Fibroblast of peridontal ligament (primary cell): ENCODE measurements at regions not wholly inside any gene's neighbourhood (a gene's known extent, or its start where the extent isn't known, plus 50 kb on each side); places are given as distances from the start of the nearest gene placed in this dataset.
"Not testable (repeated sequence)": the region's sequence is repeated elsewhere in the genome, so short reads cannot be mapped to it uniquely, and the experiment has no call there.

Experiments
- DNase-seq: peaks from one replicate; pipeline ENCODE4 v3.0.0-alpha.2; 2010; ENCODE audit errors: extremely low read depth

DNA sequence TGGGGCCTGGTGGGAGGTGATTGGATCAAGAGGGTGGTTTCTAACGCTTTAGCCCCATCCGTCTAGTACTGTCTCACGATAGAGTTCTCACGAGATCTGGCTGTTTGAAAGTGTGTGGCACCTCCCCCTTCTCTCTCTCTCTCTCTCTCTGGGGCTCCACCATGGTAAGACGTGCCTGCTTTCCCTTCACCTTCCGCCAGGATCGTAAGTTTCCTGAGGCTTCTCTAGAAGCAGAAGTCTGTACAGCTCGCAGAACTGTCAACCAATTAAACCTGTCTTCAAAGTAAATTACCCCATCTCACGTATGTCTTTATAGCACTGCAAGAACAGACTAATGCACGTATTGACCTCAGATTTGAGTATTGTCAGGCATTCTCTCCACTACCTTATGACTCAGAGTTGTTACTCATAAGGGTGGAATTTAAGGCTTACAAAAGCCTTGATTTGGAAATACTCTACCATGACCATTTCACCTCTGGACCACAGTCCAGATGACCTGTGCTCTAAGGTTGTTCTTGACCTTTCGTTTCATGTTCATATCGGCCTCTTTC, 99.5 kb upstream of the AGAP1 start:
- peak; percentile 78 for DNase-seq

- no peak for DNase-seq
Observed at GRCh38 chr2:235396071-235396846, 97.6 kb upstream of the AGAP1 start.

DNA sequence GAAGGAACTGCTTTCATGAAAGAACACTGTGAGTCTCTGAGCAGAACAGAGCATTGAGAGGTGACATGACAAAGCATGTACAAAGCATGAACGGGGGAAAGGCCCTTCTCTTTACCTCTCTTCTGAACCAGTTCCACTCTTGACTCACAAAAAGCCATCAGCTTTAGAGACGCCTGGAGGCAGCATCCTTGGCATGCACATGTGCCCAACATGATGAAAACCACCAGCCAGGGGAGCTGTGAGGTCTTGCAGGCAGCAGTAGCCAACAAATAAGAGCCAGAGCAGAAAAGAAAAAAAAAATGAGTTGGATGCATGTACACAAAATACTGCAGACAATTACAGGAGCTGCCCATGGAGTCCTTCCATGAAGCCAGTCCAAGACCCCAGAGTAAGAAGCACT, 95.5 kb upstream of the AGAP1 start:
- no peak for DNase-seq

GRCh38 chr2:235399895-235400294, 93.9 kb upstream of the AGAP1 start:
- DNase-seq, result no peak

DNA sequence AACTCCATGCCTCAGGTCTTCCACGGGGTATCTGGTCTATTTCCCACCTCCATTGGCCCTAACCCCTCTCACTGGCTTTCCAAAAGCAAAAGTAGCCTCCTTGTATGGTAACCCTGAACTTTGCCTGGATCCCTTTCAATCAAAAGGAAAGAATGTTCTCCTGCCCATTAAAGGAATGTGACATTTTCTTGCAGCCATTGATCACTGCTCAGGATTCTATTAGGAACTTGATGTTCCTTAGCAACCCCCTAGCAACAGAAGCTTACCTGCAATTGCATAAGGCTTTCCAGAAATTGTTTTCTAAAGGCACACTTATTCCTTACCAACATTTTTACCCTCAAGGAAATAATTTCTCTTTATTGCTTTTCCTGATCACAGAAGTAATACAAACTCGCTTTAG, 91.4 kb upstream of the AGAP1 start:
- DNase-seq, result no peak

DNA sequence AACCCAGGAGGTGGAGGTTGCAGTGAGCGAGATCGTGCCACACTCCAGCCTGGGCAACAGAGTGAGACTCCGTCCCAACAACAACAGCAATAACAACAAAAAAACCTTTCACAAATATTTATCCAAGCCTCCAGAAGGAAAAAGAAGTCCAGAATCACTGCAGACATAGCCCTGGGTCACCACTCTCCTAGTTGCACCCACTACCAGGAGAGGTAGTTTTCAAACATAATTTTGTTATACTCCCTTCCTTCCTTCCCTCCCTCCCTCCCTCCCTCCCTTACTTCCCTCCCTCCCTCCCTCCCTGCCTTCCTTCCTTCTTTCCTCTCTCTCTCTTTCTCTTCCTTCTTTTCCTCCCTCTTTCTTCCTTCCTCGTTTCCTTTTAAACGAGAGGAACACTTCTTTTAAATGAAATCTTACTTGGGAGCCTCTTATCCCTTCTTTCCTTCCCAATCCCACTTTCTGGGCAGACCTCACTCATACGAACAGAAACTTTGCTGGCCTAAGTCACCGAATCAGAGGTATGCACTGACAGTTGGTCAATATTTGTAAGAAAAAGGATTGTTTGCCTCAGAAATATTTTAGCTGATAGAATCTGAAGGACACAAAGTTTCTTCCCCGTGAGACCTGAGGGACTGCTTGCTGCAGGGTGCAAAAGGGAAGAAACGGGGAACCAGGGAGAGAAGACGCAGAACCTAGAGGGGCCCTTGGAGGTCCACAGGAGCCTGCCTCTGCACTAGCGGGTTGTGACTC, 88.1 kb upstream of the AGAP1 start:
- DNase-seq, result no peak

DNA sequence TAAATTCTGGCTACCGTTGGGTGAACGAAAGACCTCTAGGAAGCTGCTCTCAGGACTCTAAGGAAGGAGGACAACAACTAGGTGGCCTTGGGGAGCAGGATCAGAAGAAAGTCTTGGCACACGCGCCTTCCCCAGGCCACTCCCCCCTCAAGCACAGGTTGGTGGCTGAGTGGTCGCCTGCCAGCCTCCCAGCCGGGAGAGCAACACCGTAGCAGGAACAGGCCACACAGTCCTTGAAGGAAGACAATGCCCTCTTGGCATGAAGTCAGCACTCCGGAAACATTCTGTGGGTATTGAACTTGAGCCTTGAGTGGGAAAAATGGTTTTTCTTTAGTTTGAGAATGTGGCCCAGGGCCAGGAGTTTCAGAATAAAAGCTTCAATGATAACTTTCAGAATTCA, 87.4 kb upstream of the AGAP1 start:
- DNase-seq, result peak; percentile 8

- no peak for DNase-seq
Observed at GRCh38 chr2:235411905-235412485, 81.8 kb upstream of the AGAP1 start.

DNA sequence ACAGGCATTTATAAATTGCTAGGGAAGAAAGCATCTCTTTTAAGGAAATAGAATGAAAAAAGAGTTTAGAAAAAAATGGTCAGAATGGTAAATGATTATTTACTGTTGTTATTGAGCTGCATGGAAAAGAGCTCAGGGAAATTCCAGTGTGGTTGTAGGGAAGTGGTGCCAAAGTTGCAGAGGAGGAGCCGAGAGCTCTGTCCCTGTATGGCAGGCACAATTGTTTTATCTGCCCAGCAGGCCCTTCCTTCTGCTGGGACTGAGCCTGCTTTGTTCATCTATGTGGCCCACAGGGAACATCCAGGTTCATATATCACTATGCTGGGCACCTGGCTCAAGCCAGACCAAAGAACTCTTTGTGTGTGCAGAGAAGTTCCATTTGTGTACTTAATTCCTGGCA, 80.8 kb upstream of the AGAP1 start:
- no peak for DNase-seq

DNA sequence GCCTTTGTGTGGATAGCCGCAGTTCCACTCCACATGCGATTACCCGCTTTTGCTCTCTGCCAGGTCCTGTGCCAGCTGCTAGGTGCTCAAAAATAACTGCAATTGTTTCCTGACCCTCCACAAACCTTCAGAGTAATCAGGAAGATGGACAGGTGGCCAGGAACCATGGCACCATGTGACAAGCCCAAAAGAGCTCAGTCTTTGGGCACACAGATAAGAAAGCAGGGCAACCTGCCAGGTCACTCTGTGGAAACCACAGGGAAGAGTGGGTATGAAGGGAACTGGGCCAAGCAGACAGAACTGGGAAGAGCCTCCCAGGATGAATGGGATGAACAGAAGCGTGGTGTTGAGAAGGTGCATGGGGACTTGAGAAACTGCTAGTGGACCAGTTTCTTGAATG, 79.4 kb upstream of the AGAP1 start:
- DNase-seq, result no peak

- DNase-seq, result peak; percentile 59
Observed at GRCh38 chr2:235416858-235417499, 76.9 kb upstream of the AGAP1 start.

DNA sequence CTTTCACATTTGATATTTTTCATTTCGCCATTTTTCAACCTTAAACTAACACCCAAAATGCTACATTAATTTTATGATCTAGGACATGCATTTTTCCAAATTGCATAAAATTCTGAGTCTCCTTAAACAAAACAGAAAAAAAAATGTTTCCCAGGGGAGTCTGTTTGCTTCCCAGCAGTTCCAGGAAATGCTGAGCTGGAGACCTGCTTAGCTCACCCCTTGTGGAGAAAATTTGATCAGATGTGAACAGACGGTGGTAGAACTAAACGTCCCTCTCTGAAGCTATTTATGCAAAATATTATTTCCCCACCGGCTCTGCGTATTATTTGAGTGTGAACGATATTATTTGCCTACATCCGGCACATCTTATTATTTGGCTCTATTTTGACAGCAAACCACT, 74.9 kb upstream of the AGAP1 start:
- peak; percentile 44 for DNase-seq

DNA sequence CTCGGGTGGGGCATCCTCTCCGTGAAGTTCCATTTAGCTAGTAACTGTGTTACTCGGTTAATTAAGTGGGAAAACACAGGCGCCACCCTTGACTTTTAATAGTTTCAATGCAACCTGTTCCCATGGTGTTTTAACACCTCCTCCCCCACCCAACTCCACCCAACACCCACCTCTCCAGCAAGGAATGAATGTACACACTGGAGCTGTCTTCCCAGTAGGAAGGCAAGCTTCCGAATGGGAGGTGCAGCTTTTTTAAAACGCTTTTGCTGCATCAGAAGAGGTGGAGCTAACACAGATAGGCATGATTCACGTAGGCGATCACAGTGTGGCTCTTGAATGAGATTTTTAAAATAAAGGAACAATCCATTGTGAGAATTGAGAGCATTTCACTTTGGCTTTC, 73.8 kb upstream of the AGAP1 start:
- DNase-seq, result no peak

- DNase-seq, result no peak
Observed at GRCh38 chr2:235421618-235422017, 72.2 kb upstream of the AGAP1 start.

GRCh38 chr2:235430366-235431083, 63.3 kb upstream of the AGAP1 start:
- no peak for DNase-seq

- DNase-seq, result no peak
Observed at GRCh38 chr2:235432741-235433520, 60.9 kb upstream of the AGAP1 start.

GRCh38 chr2:235433860-235434259, 60.0 kb upstream of the AGAP1 start:
- peak; percentile 57 for DNase-seq

DNA sequence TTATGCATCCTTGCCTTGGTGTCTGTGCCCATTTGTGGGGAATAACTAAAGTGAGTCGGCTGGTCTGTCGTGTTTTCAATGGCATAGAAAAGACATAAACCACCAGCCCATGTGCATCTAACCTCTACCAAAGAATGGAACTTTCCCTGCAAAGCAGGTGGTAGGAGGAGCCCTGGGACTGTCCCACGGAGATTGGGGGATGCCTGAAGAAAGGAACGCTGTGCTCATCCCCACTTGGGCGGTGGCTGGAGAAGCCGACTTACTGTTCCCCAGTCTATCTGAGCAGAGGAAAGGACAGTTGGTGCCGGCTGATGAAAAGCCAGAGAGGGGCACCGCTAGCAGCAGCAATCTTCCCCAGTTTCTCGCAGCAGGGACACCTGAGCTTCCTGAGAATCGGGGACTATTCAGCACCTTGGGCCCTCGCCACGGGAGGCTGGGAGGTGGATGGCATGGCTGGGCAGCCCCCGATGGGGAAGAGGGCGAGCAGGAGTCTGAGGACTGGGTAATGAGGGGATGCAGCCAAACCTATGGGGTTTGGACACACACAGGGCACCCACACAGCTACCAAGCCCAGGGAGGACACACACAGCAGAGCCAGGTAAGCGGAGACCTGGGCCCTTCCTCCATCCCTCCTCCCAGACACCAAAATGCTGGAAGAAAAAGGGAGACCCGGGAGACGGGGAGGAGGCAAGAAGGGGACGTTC, 53.7 kb upstream of the AGAP1 start:
- DNase-seq, result no peak

DNA sequence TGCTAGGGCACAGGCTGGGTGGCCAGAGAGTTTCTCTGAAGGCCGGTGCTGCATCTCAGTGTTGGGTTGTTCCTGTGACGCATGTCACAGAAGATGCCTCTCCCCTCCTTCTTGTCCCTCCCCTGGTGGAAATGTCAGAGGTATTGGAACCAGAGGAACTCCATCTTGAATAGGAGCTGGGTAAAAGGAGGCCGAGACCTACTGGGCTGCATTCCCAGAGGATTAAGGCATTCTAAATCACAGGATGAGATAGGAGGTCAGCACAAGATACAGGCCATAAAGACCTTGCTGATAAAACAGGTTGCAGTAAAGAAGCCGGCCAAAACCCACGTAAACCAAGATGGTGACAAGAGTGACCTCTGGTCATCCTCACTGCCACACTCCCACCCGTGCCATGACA, 50.3 kb upstream of the AGAP1 start:
- not testable (repeated sequence) for DNase-seq
